ENCODE measurements at regions not wholly inside any gene's neighbourhood (a gene's known extent, or its start where the extent isn't known, plus 50 kb on each side); places are given as distances from the start of the nearest gene placed in this dataset.
"Not testable (repeated sequence)": the region's sequence is repeated elsewhere in the genome, so short reads cannot be mapped to it uniquely, and the experiment has no call there.

DNA sequence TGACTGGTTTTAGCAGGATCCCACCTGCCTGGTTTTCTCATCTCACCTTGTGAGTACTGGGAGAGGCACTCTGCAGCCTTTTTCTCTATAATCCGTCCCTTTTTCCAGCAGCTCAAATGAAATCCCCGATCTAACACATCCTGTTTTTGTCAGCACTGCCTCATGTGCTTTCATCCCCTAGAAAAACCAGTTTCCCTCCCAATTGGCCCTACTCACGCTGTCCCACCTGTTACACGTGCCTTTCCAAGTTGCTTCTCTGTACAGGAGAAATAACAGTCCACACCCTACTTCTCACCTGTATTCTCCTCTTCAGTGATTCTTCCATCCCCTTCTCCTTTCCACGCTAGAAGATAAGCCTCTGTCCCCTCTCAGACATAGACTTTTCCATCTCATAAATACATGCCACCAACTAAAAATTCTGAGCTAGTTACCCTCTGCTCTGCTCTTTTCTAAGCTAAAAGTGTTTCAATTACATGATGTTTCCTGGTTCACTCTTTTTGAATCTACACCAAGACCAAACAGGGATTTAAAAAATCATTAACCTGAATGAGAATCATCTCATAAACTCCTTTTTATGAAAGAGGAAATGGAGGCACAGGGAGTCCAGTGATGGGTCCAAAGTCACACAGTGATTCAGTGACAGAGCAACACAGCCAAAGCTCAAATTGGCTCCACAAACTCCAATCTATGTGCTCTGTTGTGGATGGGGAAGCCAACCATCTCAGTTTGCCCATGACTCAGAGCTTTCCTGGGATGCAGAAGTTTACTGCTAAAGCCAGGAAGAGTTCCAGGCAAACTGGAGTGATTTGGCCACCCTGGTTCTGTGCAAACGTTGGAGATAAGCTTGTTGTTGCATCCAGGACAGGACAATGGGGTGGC lies 240.0 kb upstream of the TMEM132C start:
- peak; percentile 18 for DNase-seq (ENCODE audit: low spot score)

- no peak for DNase-seq (ENCODE audit: low spot score)
Measured at GRCh38 chr12:128033473-128033872, 233.5 kb upstream of the TMEM132C start.

- no peak for DNase-seq (ENCODE audit: low spot score)
Measured at GRCh38 chr12:128040971-128041370, 226.0 kb upstream of the TMEM132C start.

DNA sequence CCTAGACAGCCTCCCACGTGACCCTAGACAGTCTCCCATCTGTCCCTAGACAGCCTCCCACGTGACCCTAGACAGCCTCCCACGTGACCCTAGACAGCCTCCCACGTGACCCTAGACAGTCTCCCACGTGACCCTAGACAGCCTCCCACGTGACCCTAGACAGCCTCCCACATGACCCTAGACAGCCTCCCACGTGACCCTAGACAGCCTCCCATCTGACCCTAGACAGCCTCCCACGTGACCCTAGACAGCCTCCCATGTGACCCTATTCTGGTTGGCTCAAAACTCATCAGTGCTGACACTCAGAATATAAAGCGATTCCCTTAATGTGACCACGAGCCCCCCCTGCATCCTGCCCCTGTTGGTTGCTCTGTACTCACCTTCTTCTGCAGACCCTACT lies 224.7 kb upstream of the TMEM132C start:
- DNase-seq (ENCODE audit: low spot score), result not testable (repeated sequence)

DNA sequence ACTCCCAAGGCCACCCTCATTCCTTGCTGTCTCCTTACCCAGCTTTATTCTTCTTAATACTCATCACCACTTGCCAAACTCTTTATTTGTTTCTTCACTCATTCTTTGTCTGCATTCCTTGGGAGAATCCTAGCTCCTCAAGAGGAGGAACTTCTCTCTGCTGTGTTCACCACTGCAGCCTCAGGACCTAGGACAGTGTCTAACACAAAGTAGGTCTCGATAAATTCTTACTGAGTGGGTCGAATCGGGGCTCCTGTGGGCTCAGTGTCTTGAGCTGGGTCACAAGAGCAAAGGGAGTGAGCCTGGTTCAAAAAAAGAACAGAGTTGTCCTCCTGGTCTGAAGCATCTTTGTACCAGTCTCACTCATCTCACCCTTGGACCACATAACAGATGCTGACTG lies 224.1 kb upstream of the TMEM132C start:
- DNase-seq (ENCODE audit: low spot score), result no peak

- no peak for DNase-seq (ENCODE audit: low spot score)
Measured at GRCh38 chr12:128043317-128043716, 223.7 kb upstream of the TMEM132C start.

- no peak for DNase-seq (ENCODE audit: low spot score)
Measured at GRCh38 chr12:128047266-128048060, 219.5 kb upstream of the TMEM132C start.

DNA sequence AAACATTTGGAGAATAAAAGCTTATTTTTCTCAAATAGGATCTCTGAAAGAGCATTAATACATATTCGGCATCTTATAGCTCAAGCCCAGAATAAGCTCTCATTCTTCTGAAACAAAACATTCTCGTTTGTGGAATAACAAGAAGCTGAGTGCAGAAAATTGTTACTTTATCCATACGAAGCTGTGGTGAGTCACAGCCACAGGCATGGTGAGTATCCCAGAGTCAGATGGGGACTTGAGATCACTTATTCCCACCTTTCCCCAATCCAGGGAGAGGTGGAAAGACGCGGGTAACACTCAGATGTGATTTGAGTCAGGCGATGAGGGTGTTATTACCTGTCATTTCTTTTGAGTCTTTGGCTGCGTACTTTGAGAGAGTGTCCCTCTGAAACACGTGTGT lies 214.6 kb upstream of the TMEM132C start:
- peak; percentile 22 for DNase-seq (ENCODE audit: low spot score)

GRCh38 chr12:128052777-128053176 lies 214.2 kb upstream of the TMEM132C start:
- DNase-seq (ENCODE audit: low spot score), result no peak

DNA sequence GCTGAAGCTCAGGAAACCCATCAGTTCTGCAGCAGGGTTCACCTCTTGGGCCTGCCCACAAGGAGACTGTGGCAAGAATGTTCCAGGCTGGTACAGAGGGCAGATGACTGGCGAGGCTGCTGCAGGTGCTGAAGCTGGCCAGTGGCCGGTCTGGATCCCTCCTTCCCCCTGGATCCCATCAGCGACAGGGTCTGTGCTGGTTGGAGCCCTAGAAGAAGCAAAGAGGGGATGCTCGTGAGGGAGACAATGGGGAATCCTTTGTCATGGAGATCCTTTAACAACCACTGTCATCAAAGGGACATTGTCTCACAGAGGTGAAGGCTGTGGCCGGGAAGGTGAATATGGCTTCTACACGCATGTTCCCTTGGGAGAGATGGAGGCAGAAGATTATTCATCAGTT lies 211.4 kb upstream of the TMEM132C start:
- no peak for DNase-seq (ENCODE audit: low spot score)

DNA sequence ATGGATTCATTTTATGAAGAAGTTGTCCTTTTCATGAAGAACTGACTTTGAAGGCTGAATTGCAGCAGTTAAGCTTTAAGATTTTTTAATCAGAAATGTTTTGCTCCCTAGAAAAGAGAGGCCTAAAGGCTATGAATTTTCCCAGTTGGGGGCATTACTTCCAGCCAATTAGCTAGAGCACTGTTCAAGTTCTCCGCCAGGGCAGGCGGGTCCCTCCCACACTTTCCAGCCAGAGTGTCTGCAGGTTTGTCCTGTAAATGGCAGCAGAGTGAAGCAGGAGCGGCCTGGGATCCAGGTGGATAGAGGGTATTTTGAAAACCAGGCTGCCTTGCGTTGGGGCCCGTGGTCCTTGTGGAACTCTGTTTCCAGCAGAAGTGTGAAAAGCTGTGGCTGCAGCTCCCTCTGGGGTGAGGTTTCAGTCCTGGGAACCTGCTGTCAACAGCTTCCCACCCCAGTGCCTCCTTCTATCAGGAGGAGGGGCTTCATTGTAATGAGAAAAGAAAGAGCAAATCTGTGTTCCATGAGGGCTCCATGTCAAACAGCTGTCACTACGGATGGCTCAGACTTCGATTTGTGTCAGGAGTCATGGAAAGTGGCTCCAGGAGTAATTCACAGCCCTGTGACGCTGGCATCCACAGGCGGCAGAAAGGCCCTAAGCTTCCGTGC lies 210.7 kb upstream of the TMEM132C start:
- no peak for DNase-seq (ENCODE audit: low spot score)

DNA sequence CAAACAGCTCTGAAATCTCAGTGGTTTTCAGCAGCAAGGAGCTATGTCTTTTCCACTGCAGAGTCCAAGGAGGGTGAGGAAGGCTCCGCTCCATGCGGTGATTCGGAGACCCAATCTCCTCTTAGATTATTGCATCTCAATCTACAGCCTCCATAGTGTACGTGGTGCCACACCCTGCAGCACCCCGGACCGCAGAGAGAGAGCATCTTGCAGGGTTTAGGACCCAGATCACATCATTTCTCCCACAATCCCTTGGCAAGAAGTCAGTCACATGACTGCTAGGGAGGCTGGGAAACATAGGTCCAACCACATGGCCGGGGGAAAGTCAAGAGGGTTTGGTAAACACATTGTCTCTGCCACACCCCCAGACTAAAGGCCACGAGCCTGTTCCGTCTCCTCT lies 209.4 kb upstream of the TMEM132C start:
- no peak for DNase-seq (ENCODE audit: low spot score)

- DNase-seq (ENCODE audit: low spot score), result no peak
Measured at GRCh38 chr12:128059621-128060370, 207.2 kb upstream of the TMEM132C start.

- DNase-seq (ENCODE audit: low spot score), result no peak
Measured at GRCh38 chr12:128068211-128068610, 198.8 kb upstream of the TMEM132C start.

DNA sequence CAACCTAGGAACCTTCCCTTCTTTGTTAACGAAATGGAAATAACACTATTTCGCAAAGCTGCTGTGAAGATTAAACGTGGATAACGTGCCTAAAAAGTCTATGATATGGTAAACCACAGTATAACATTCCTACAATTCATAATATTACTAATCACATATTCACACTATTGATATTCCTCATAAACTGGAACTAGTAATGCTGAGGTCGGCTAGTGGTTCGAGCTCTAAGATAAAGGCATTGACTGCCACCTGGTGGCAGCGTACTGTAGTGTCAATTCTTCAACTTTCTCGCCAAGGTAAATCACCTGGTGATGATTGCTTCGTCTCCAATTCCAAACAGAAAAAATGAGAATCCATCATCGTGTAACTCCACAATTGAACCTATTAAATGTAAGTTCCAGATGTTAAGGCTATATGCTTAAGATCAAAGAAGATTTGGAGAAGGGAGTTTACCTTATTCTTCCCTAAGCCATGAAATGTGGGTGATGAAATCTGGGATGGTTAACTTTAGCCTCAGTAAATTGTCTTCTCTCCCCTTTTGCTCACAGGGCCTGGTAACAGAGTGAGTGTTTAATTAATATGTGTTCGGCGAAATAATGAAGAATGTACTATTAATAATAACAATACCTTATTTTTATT lies 197.5 kb upstream of the TMEM132C start:
- peak; percentile 60 for DNase-seq (ENCODE audit: low spot score)

GRCh38 chr12:128073937-128074336 lies 193.0 kb upstream of the TMEM132C start:
- no peak for DNase-seq (ENCODE audit: low spot score)

- DNase-seq (ENCODE audit: low spot score), result no peak
Measured at GRCh38 chr12:128075332-128075731, 191.6 kb upstream of the TMEM132C start.

DNA sequence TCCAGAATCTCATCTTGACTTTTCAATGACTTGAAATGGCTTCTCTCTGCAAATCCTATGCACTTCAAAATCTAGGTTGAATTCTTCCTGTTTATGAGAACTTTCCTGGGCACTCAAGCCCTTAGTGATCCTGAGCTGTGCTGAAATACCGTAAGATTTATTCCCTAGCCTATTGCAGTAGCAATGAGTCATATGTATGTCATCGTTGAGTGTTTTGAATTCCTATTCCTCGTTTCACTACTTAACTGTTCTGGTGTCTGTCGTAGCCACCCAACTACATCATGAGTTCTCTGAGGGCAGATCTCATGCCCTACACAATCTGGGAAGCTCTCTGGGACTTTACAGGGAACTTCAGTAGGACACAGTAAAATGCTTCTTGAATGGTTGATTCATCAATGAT lies 190.8 kb upstream of the TMEM132C start:
- peak; percentile 90 for DNase-seq (ENCODE audit: low spot score)

- no peak for DNase-seq (ENCODE audit: low spot score)
Measured at GRCh38 chr12:128077211-128077916, 189.6 kb upstream of the TMEM132C start.

DNA sequence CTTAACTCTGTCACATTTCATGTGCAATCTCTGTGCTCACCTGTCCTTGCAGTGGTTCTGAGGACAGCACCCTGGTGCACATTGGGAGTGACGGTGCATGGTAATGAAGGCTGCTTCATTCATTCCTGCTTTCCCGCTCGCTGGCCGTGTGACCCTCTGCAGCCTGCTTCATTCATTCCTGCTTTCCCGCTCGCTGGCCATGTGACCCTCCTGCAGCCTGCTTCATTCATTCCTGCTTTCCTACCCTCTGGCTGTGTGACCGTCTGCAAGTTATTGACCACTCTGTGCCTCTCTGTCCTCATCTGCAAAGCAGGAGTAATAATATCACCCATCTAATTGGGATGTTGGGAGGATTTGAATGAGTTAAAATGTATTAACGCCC lies 189.1 kb upstream of the TMEM132C start:
- DNase-seq (ENCODE audit: low spot score), result no peak

Measured in AG08395 (cell line).